K562 (cell line): ENCODE measurements at regions not wholly inside any gene's neighbourhood (a gene's known extent, or its start where the extent isn't known, plus 50 kb on each side); places are given as distances from the start of the nearest gene placed in this dataset.

ENCODE experiments used
- ATAC-seq: fragments of 200-7000 bp; cut with Tn5 transposase; 3 replicates; pipeline ENCODE4 v1.9.1; 2020; ENCODE audit warnings: moderate library complexity
- BruUV-seq: library from RNA; stranded (reverse); fragments of 400-500 nt; replicated peaks from 2 replicates; lab custom pipeline; 2021; lab: Mats Ljungman, UMichigan
- CTCF ChIA-PET: fragments of 300-600 bp; formaldehyde crosslinking; extraction: SDS; loops from one replicate; lab custom pipeline; 2021; ENCODE audit warnings: low intra/inter-chr PET ratio; lab: Yijun Ruan, JAX
- POLR2A ChIA-PET: fragments of 300-600, 350-650 bp; sonication (Branson Sonifier 250); formaldehyde crosslinking; extraction: SDS; loops from one replicate; lab custom pipeline; 2021; ENCODE audit warnings: antibody characterized with exemption, inconsistent platforms; lab: Yijun Ruan, JAX
- DNase-seq, 4 experiments: peaks; one replicate each; pipeline versions ENCODE4 v3.0.0 to v3.0.0-alpha.2; 2011 to 2018; ENCODE audit warnings: low spot score in 3 of 4, mixed read lengths in 3 of 4; ENCODE audit errors: extremely low read depth in 1 of 4
- FAIRE-seq: peaks from 2 replicates; lab custom pipeline; 2011; peaks lifted over from hg19 to GRCh38; lab: Jason Lieb, UNC
- H2AFZ ChIP-seq: 2 replicates; pipeline ENCODE4 v1.6.0; 2011; ENCODE audit warnings: low read depth, low read length, control low read depth, inconsistent platforms
- H3K27ac ChIP-seq: fragments of 200-600 bp; 3 replicates; pipeline ENCODE4 v1.8.0; 2011; ENCODE audit warnings: low read depth, mild to moderate bottlenecking, control low read depth, inconsistent platforms, low read length, moderate library complexity, mixed read lengths; ENCODE audit errors: extremely low read depth
- H3K27me3 ChIP-seq, 2 experiments: fragments of 300-600 bp in 1 of 2; 2 replicates in 1 of 2; 3 replicates in 1 of 2; pipeline versions ENCODE4 v1.6.0 to v1.8.0; 2011; ENCODE audit warnings: inconsistent platforms in 2 of 2, low read length in 2 of 2, mild to moderate bottlenecking in 1 of 2, mixed read lengths in 1 of 2, moderate library complexity in 1 of 2; ENCODE audit not compliant: control insufficient read depth in 2 of 2, insufficient read depth in 2 of 2
- H3K36me3 ChIP-seq: fragments of 300-600 bp; 3 replicates; pipeline ENCODE4 v1.8.0; 2011; ENCODE audit warnings: mild to moderate bottlenecking, low read length, inconsistent platforms; ENCODE audit not compliant: control insufficient read depth, insufficient read depth
- H3K4me1 ChIP-seq, 2 experiments: fragments of 200-600 bp in 1 of 2; replicated peaks in 1 of 2; 2 replicates in 1 of 2; 3 replicates in 1 of 2; pipeline versions ENCODE4 v1.5.1 to v1.8.0; 2011; ENCODE audit warnings: inconsistent platforms in 2 of 2, low read length in 2 of 2, mild to moderate bottlenecking in 1 of 2, mixed read lengths in 1 of 2, moderate library complexity in 1 of 2; ENCODE audit not compliant: control insufficient read depth in 2 of 2, insufficient read depth in 2 of 2
- H3K4me2 ChIP-seq: 2 replicates; pipeline ENCODE4 v1.6.1; 2011; ENCODE audit warnings: low read length, control low read depth, inconsistent platforms, mixed read lengths; ENCODE audit not compliant: insufficient read depth
- H3K4me3 ChIP-seq: fragments of 200-600 bp; sonication (generic), shearing (Covaris generic); 2 replicates; pipeline ENCODE4 v1.5.1; 2016; ENCODE audit warnings: control low read depth, inconsistent platforms
- H3K79me2 ChIP-seq: fragments of 200-600 bp; 3 replicates; pipeline ENCODE4 v1.8.0; 2011; ENCODE audit warnings: low read length, inconsistent platforms; ENCODE audit not compliant: control insufficient read depth, insufficient read depth
- H3K9ac ChIP-seq, 2 experiments: 2 replicates each; pipeline versions ENCODE4 v1.6.0 to v1.6.1; 2011; ENCODE audit warnings: low read depth in 2 of 2, low read length in 2 of 2, control low read depth in 1 of 2, inconsistent platforms in 1 of 2, mild to moderate bottlenecking in 1 of 2, mixed read lengths in 1 of 2; ENCODE audit not compliant: insufficient read depth in 1 of 2
- H3K9me1 ChIP-seq: one replicate; pipeline ENCODE4 v1.6.0; 2011; ENCODE audit warnings: inconsistent platforms, mild to moderate bottlenecking, low read length, moderate library complexity; ENCODE audit not compliant: control insufficient read depth, insufficient read depth
- H3K9me3 ChIP-seq: replicated peaks from 2 replicates; pipeline ENCODE4 v1.5.1; 2011; ENCODE audit warnings: low read depth, low read length, inconsistent platforms; ENCODE audit not compliant: control insufficient read depth, insufficient read depth
- H4K20me1 ChIP-seq: replicated peaks from 2 replicates; pipeline ENCODE4 v1.6.1; 2011; ENCODE audit warnings: low read length, inconsistent platforms, mixed read lengths; ENCODE audit not compliant: control insufficient read depth, insufficient read depth
- JUN ChIP-seq, 2 experiments: sonication (generic) in 1 of 2; formaldehyde crosslinking in 1 of 2; IDR thresholded peaks; 2 replicates each; pipeline versions ENCODE4 v1.6.1 to v1.8.0; 2012 to 2022; ENCODE audit warnings: borderline replicate concordance in 2 of 2, mild to moderate bottlenecking in 2 of 2, improper control_type of control experiment in 1 of 2, low read depth in 1 of 2, low read length in 1 of 2, missing genetic modification reagents in 1 of 2
- PBX2 ChIP-seq, 2 experiments: IDR thresholded peaks in 1 of 2; conservative IDR thresholded peaks in 1 of 2; 2 replicates each; pipeline ENCODE4 v1.6.1; 2016; ENCODE audit warnings: low read depth in 2 of 2, mild to moderate bottlenecking in 1 of 2, missing compliant biosample characterization in 1 of 2, missing genetic modification characterization in 1 of 2, moderate library complexity in 1 of 2
- PCBP1 ChIP-seq: fragments of 200-400 bp; formaldehyde crosslinking; IDR thresholded peaks from 2 replicates; pipeline ENCODE4 v1.6.1; 2018; ENCODE audit warnings: mild to moderate bottlenecking, low read depth, low read length; ENCODE audit not compliant: poor library complexity, severe bottlenecking
- SETDB1 ChIP-seq: IDR thresholded peaks from one replicate; pipeline ENCODE4 v1.6.1; 2012; ENCODE audit warnings: low read length, control low read depth, inconsistent platforms
- ZNF174 ChIP-seq: fragments of 250-450 bp; sonication (Bioruptor Pico); IDR thresholded peaks from 2 replicates; pipeline ENCODE4 v1.4.0; 2020; ENCODE audit warnings: mild to moderate bottlenecking
- ZNF175 ChIP-seq: fragments of 200-800 bp; sonication (Bioruptor generic); IDR thresholded peaks from 2 replicates; pipeline ENCODE4 v1.6.1; 2016; ENCODE audit warnings: low read depth, mild to moderate bottlenecking, missing genetic modification characterization, missing compliant biosample characterization
- ZNF3 ChIP-seq: fragments of 250-450 bp; sonication (Bioruptor Pico); IDR thresholded peaks from 2 replicates; pipeline ENCODE4 v1.5.0; 2021; ENCODE audit warnings: mild to moderate bottlenecking, moderate library complexity
- WGBS: fragments of 100-300 bp; shearing (Covaris generic); methylation state at CpG from one replicate; pipeline ENCODE4 v1.1.6; 2016; ENCODE audit warnings: low coverage, mixed read lengths; ENCODE audit not compliant: insufficient coverage; ENCODE audit errors: missing lambda C conversion rate; 5-methylcytosine and 5-hydroxymethylcytosine counted together
- in situ Hi-C: fragments of 300-500 bp; cut with MboI; formaldehyde crosslinking; loops from 4 replicates; pipeline ENCODE4 v1.15.0; 2018; ENCODE audit warnings: inconsistent platforms, mixed read lengths
- intact Hi-C: fragments of 100-400 bp; cut with micrococcal nuclease; formaldehyde crosslinking; loops from 2 replicates; pipeline ENCODE4 v1.14.2; 2022

GRCh38 chr10:30117812-30118501, 58.6 kb upstream of the JCAD start:
- H3K9me3 ChIP-seq = no peaks in the 10 kb centered on the region
- POLR2A ChIA-PET = no interaction called here
- no peak overlapping the region for H3K27ac ChIP-seq
- WGBS = 1% methylated on average over 9 of the region's 9 CpGs
- no peaks in the 10 kb centered on the region for H3K36me3 ChIP-seq
- no peak overlapping the region for H3K4me2 ChIP-seq
- no peak for TF ChIP-seq SETDB1
- TF ChIP-seq, all 486 proteins: peak for 0
- intact Hi-C loops (no loop called here), in situ Hi-C loops (no loop called here)
- BruUV-seq = no TSS peak
- no peaks in the 10 kb centered on the region for H4K20me1 ChIP-seq
- no peak overlapping the region for H3K4me3 ChIP-seq
- H3K9ac ChIP-seq = no peak overlapping the region
- no peaks in the 10 kb centered on the region for H3K4me1 ChIP-seq
- FAIRE-seq (no peak), DNase-seq (no peak), ATAC-seq (no peak)
- H2AFZ ChIP-seq = no peak overlapping the region
- peaks cover 13 to 22% of the 10 kb centered on the region in 2 experiments; a peak in 4 of 5 replicates for H3K27me3 ChIP-seq
- no peaks in the 10 kb centered on the region for H3K9me1 ChIP-seq
- H3K79me2 ChIP-seq = no peaks in the 10 kb centered on the region
- CTCF ChIA-PET = no interaction called here

GRCh38 chr10:30116041-30116491, 56.7 kb upstream of the JCAD start:
- Histone ChIP-seq H3K9me3 (no peaks in the 10 kb centered on the region), H3K27me3 (peaks cover 9 to 16% of the 10 kb centered on the region in 2 experiments; a peak in 4 of 5 replicates), H3K9me1 (no peaks in the 10 kb centered on the region), H3K36me3 (no peaks in the 10 kb centered on the region), H3K4me2 (no peak overlapping the region), H4K20me1 (no peaks in the 10 kb centered on the region), H3K27ac (no peak overlapping the region), H3K4me3 (no peak overlapping the region), H3K9ac (no peak overlapping the region), H2AFZ (no peak overlapping the region), H3K4me1 (no peaks in the 10 kb centered on the region), H3K79me2 (no peaks in the 10 kb centered on the region)
- 1% methylated on average over 7 of the region's 7 CpGs for whole genome bisulfite sequencing
- ATAC-seq (no peak), FAIRE-seq (no peak), DNase-seq (no peak)
- intact Hi-C loops = no loop called here
- no TSS peak for BruUV-seq
- no peak for TF ChIP-seq PBX2 (CRISPR knock-in tag; IDR thresholded peaks at IDR 0.05; ENCODE audit: low read depth)
- 0 out of 2 replicates have a peak, but pooled peaks have one; percentile 11 for TF ChIP-seq PBX2 (tag; conservative IDR thresholded peaks at IDR 0.05; ENCODE audit: low read depth)
- no peak for TF ChIP-seq ZNF3 (CRISPR knock-in tag)
- no peak for TF ChIP-seq JUN (IDR thresholded peaks at IDR 0.05; ENCODE audit: borderline replicate concordance, low read depth, low read length)
- TF ChIP-seq JUN (CRISPR knock-in tag; IDR thresholded peaks at IDR 0.05; ENCODE audit: borderline replicate concordance) = no peak
- TF ChIP-seq ZNF175 (CRISPR knock-in tag) = no peak
- TF ChIP-seq PCBP1 = no peak
- TF ChIP-seq ZNF174 (CRISPR knock-in tag) = no peak
- in situ Hi-C loops = no loop called here
- ChIA-PET CTCF (no interaction called here), POLR2A (no interaction called here)
